ENCODE measurements at regions not wholly inside any gene's neighbourhood (a gene's known extent, or its start where the extent isn't known, plus 50 kb on each side); places are given as distances from the start of the nearest gene placed in this dataset.

- H3K9me3 Mint-ChIP-seq (ENCODE audit: unreplicated experiment), result no peaks in the 10 kb centered on the region
Measured at GRCh38 chr20:22944062-22944461, 91.0 kb upstream of the SSTR4 start.

GRCh38 chr20:22944936-22945335 lies 90.2 kb upstream of the SSTR4 start:
- no peaks in the 10 kb centered on the region for H3K36me3 Mint-ChIP-seq (ENCODE audit: unreplicated experiment)
- no peak overlapping the region for H3K4me3 Mint-ChIP-seq (ENCODE audit: unreplicated experiment)
- no peak for TF ChIP-seq CTCF (IDR thresholded peaks at IDR 0.05)
- H3K27ac Mint-ChIP-seq (ENCODE audit: unreplicated experiment), result no peak overlapping the region
- peaks cover 12% of the 10 kb centered on the region for H3K4me1 Mint-ChIP-seq (ENCODE audit: unreplicated experiment)
- DNase-seq (ENCODE audit: extremely low spot score, unreplicated experiment), result no peak
- no peaks in the 10 kb centered on the region for H3K9me3 Mint-ChIP-seq (ENCODE audit: unreplicated experiment)
- H3K27me3 Mint-ChIP-seq (ENCODE audit: unreplicated experiment), result no peaks in the 10 kb centered on the region

More at GRCh38 chr20:22944062-22944461, 91.0 kb upstream of the SSTR4 start:
- H3K36me3 Mint-ChIP-seq (ENCODE audit: unreplicated experiment), result no peaks in the 10 kb centered on the region
- no peak overlapping the region for H3K27ac Mint-ChIP-seq (ENCODE audit: unreplicated experiment)
- peaks cover 10% of the 10 kb centered on the region for H3K4me1 Mint-ChIP-seq (ENCODE audit: unreplicated experiment)
- no peak for TF ChIP-seq CTCF (IDR thresholded peaks at IDR 0.05)
- DNase-seq (ENCODE audit: extremely low spot score, unreplicated experiment), result no peak
- H3K27me3 Mint-ChIP-seq (ENCODE audit: unreplicated experiment), result peaks cover 4% of the 10 kb centered on the region
- H3K4me3 Mint-ChIP-seq (ENCODE audit: unreplicated experiment), result no peak overlapping the region

GRCh38 chr20:22946596-22946995 lies 88.5 kb upstream of the SSTR4 start:
- no peaks in the 10 kb centered on the region for H3K27me3 Mint-ChIP-seq (ENCODE audit: unreplicated experiment)
- peak overlapping the region; percentile 8 for H3K27ac Mint-ChIP-seq (ENCODE audit: unreplicated experiment)
- no peaks in the 10 kb centered on the region for H3K36me3 Mint-ChIP-seq (ENCODE audit: unreplicated experiment)
- H3K9me3 Mint-ChIP-seq (ENCODE audit: unreplicated experiment), result no peaks in the 10 kb centered on the region
- no peak for DNase-seq (ENCODE audit: extremely low spot score, unreplicated experiment)
- H3K4me3 Mint-ChIP-seq (ENCODE audit: unreplicated experiment), result no peak overlapping the region
- peaks cover 14% of the 10 kb centered on the region for H3K4me1 Mint-ChIP-seq (ENCODE audit: unreplicated experiment)
- no peak for TF ChIP-seq CTCF (IDR thresholded peaks at IDR 0.05)

GRCh38 chr20:22949331-22950109 lies 85.6 kb upstream of the SSTR4 start:
- peaks cover 14% of the 10 kb centered on the region for H3K4me1 Mint-ChIP-seq (ENCODE audit: unreplicated experiment)
- DNase-seq (ENCODE audit: extremely low spot score, unreplicated experiment), result no peak
- H3K27me3 Mint-ChIP-seq (ENCODE audit: unreplicated experiment), result peaks cover 16% of the 10 kb centered on the region
- no peaks in the 10 kb centered on the region for H3K9me3 Mint-ChIP-seq (ENCODE audit: unreplicated experiment)
- H3K36me3 Mint-ChIP-seq (ENCODE audit: unreplicated experiment), result no peaks in the 10 kb centered on the region
- no peak overlapping the region for H3K4me3 Mint-ChIP-seq (ENCODE audit: unreplicated experiment)
- no peak overlapping the region for H3K27ac Mint-ChIP-seq (ENCODE audit: unreplicated experiment)
- TF ChIP-seq CTCF (IDR thresholded peaks at IDR 0.05), result no peak

GRCh38 chr20:22951966-22952365 lies 83.1 kb upstream of the SSTR4 start:
- peaks cover 6% of the 10 kb centered on the region for H3K4me1 Mint-ChIP-seq (ENCODE audit: unreplicated experiment)
- H3K27ac Mint-ChIP-seq (ENCODE audit: unreplicated experiment), result no peak overlapping the region
- H3K9me3 Mint-ChIP-seq (ENCODE audit: unreplicated experiment), result no peaks in the 10 kb centered on the region
- peaks cover 20% of the 10 kb centered on the region for H3K27me3 Mint-ChIP-seq (ENCODE audit: unreplicated experiment)
- DNase-seq (ENCODE audit: extremely low spot score, unreplicated experiment), result no peak
- H3K4me3 Mint-ChIP-seq (ENCODE audit: unreplicated experiment), result no peak overlapping the region
- H3K36me3 Mint-ChIP-seq (ENCODE audit: unreplicated experiment), result no peaks in the 10 kb centered on the region
- no peak for TF ChIP-seq CTCF (IDR thresholded peaks at IDR 0.05)
